ENCODE measurements at regions not wholly inside any gene's neighbourhood (a gene's known extent, or its start where the extent isn't known, plus 50 kb on each side); places are given as distances from the start of the nearest gene placed in this dataset.

DNA sequence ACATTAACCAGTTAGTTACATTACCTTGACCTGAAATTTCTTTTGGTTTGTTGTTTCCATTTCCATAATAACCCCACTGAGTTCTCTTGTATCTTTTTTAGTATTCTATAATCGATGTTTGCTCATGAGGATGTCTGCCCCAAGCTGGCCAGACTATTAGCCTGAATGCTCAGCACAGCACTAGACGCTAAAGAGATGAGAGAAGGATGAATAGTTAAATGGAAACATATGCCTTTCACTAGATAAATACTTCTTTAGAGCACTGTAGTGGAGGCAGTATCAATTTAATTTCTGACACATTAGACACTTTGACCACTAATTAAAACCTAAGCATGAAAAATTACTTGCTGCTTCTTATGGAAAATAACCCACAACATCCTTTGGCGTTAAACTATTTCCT is 654.9 kb upstream of the KCNMB2 start (continued):
- TF ChIP-seq, protein P1, sequence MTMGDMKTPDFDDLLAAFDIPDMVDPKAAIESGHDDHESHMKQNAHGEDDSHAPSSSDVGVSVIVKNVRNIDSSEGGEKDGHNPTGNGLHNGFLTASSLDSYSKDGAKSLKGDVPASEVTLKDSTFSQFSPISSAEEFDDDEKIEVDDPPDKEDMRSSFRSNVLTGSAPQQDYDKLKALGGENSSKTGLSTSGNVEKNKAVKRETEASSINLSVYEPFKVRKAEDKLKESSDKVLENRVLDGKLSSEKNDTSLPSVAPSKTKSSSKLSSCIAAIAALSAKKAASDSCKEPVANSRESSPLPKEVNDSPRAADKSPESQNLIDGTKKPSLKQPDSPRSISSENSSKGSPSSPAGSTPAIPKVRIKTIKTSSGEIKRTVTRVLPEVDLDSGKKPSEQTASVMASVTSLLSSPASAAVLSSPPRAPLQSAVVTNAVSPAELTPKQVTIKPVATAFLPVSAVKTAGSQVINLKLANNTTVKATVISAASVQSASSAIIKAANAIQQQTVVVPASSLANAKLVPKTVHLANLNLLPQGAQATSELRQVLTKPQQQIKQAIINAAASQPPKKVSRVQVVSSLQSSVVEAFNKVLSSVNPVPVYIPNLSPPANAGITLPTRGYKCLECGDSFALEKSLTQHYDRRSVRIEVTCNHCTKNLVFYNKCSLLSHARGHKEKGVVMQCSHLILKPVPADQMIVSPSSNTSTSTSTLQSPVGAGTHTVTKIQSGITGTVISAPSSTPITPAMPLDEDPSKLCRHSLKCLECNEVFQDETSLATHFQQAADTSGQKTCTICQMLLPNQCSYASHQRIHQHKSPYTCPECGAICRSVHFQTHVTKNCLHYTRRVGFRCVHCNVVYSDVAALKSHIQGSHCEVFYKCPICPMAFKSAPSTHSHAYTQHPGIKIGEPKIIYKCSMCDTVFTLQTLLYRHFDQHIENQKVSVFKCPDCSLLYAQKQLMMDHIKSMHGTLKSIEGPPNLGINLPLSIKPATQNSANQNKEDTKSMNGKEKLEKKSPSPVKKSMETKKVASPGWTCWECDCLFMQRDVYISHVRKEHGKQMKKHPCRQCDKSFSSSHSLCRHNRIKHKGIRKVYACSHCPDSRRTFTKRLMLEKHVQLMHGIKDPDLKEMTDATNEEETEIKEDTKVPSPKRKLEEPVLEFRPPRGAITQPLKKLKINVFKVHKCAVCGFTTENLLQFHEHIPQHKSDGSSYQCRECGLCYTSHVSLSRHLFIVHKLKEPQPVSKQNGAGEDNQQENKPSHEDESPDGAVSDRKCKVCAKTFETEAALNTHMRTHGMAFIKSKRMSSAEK (CRISPR knock-in tag; IDR thresholded peaks at IDR 0.05; ENCODE audit: borderline replicate concordance) = no peak
- TF ChIP-seq NFE2L1 (CRISPR knock-in tag; IDR thresholded peaks at IDR 0.05) (no peak), MXD4 (CRISPR knock-in tag; IDR thresholded peaks at IDR 0.05; ENCODE audit: borderline replicate concordance) (no peak), ZNF263 (CRISPR knock-in tag; IDR thresholded peaks at IDR 0.05; ENCODE audit: low read depth) (no peak), HMGA2 (CRISPR knock-in tag; IDR thresholded peaks at IDR 0.05) (no peak), ZNF671 (CRISPR knock-in tag; IDR thresholded peaks at IDR 0.05) (no peak)
- TF ChIP-seq, protein P2, sequence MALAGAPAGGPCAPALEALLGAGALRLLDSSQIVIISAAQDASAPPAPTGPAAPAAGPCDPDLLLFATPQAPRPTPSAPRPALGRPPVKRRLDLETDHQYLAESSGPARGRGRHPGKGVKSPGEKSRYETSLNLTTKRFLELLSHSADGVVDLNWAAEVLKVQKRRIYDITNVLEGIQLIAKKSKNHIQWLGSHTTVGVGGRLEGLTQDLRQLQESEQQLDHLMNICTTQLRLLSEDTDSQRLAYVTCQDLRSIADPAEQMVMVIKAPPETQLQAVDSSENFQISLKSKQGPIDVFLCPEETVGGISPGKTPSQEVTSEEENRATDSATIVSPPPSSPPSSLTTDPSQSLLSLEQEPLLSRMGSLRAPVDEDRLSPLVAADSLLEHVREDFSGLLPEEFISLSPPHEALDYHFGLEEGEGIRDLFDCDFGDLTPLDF (CRISPR knock-in tag; IDR thresholded peaks at IDR 0.05) = no peak
- TF ChIP-seq, protein P3, sequence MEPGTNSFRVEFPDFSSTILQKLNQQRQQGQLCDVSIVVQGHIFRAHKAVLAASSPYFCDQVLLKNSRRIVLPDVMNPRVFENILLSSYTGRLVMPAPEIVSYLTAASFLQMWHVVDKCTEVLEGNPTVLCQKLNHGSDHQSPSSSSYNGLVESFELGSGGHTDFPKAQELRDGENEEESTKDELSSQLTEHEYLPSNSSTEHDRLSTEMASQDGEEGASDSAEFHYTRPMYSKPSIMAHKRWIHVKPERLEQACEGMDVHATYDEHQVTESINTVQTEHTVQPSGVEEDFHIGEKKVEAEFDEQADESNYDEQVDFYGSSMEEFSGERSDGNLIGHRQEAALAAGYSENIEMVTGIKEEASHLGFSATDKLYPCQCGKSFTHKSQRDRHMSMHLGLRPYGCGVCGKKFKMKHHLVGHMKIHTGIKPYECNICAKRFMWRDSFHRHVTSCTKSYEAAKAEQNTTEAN (CRISPR knock-in tag; IDR thresholded peaks at IDR 0.05) = no peak

DNA sequence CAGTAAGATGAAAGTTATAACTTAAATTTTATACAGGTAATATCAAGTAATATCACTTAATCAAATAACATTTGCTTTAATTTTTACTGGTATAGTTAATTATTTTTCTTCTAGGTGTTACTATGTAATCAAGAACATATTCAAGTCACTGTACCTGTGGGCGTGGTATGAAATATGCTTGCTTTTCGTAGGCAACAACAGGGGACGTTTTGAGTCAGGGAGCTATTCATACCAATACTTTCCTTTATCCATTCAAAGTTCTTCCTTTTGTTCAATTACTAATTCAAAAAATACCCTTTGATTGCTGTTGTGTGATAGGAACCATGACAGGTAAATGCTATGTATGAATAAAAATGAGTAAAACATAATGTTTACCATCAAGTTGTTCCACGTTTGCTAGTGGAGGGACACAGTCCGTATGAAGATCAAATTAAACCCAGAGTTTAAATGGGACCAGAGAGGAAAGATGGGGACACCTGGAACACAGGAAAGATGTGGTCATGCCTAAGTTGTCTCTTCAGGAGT is 654.0 kb upstream of the KCNMB2 start:
- no peaks in the 10 kb centered on the region for H3K27me3 Mint-ChIP-seq (ENCODE audit: low read depth)
- no peaks in the 10 kb centered on the region for H3K9me3 Mint-ChIP-seq
- H3K36me3 Mint-ChIP-seq = no peaks in the 10 kb centered on the region
- DNase-seq (ENCODE audit: low spot score) (no peak), ATAC-seq (no peak)
- H3K4me3 Mint-ChIP-seq = no peak overlapping the region
- H3K27ac Mint-ChIP-seq = no peak overlapping the region
- ChIA-PET POLR2A (no interaction called here), CTCF (no interaction called here)
- peaks cover 5% of the 10 kb centered on the region; the same call in 1 of the 2 replicates for H3K4me1 Mint-ChIP-seq
- TF ChIP-seq, protein P4, sequence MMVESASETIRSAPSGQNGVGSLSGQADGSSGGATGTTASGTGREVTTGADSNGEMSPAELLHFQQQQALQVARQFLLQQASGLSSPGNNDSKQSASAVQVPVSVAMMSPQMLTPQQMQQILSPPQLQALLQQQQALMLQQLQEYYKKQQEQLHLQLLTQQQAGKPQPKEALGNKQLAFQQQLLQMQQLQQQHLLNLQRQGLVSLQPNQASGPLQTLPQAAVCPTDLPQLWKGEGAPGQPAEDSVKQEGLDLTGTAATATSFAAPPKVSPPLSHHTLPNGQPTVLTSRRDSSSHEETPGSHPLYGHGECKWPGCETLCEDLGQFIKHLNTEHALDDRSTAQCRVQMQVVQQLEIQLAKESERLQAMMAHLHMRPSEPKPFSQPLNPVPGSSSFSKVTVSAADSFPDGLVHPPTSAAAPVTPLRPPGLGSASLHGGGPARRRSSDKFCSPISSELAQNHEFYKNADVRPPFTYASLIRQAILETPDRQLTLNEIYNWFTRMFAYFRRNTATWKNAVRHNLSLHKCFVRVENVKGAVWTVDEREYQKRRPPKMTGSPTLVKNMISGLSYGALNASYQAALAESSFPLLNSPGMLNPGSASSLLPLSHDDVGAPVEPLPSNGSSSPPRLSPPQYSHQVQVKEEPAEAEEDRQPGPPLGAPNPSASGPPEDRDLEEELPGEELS (CRISPR knock-in tag; IDR thresholded peaks at IDR 0.05) = no peak
- TF ChIP-seq, protein P5, sequence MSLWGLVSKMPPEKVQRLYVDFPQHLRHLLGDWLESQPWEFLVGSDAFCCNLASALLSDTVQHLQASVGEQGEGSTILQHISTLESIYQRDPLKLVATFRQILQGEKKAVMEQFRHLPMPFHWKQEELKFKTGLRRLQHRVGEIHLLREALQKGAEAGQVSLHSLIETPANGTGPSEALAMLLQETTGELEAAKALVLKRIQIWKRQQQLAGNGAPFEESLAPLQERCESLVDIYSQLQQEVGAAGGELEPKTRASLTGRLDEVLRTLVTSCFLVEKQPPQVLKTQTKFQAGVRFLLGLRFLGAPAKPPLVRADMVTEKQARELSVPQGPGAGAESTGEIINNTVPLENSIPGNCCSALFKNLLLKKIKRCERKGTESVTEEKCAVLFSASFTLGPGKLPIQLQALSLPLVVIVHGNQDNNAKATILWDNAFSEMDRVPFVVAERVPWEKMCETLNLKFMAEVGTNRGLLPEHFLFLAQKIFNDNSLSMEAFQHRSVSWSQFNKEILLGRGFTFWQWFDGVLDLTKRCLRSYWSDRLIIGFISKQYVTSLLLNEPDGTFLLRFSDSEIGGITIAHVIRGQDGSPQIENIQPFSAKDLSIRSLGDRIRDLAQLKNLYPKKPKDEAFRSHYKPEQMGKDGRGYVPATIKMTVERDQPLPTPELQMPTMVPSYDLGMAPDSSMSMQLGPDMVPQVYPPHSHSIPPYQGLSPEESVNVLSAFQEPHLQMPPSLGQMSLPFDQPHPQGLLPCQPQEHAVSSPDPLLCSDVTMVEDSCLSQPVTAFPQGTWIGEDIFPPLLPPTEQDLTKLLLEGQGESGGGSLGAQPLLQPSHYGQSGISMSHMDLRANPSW (CRISPR knock-in tag; conservative IDR thresholded peaks at IDR 0.05; ENCODE audit: low read depth) = no peak
- no peak for TF ChIP-seq FOXJ3 (CRISPR knock-in tag; IDR thresholded peaks at IDR 0.05; ENCODE audit: borderline replicate concordance)
- TF ChIP-seq GTF2I (CRISPR knock-in tag; conservative IDR thresholded peaks at IDR 0.05) = no peak
- TF ChIP-seq, protein P6, sequence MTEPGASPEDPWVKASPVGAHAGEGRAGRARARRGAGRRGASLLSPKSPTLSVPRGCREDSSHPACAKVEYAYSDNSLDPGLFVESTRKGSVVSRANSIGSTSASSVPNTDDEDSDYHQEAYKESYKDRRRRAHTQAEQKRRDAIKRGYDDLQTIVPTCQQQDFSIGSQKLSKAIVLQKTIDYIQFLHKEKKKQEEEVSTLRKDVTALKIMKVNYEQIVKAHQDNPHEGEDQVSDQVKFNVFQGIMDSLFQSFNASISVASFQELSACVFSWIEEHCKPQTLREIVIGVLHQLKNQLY (CRISPR knock-in tag; IDR thresholded peaks at IDR 0.05) = no peak
- TF ChIP-seq, protein P7, sequence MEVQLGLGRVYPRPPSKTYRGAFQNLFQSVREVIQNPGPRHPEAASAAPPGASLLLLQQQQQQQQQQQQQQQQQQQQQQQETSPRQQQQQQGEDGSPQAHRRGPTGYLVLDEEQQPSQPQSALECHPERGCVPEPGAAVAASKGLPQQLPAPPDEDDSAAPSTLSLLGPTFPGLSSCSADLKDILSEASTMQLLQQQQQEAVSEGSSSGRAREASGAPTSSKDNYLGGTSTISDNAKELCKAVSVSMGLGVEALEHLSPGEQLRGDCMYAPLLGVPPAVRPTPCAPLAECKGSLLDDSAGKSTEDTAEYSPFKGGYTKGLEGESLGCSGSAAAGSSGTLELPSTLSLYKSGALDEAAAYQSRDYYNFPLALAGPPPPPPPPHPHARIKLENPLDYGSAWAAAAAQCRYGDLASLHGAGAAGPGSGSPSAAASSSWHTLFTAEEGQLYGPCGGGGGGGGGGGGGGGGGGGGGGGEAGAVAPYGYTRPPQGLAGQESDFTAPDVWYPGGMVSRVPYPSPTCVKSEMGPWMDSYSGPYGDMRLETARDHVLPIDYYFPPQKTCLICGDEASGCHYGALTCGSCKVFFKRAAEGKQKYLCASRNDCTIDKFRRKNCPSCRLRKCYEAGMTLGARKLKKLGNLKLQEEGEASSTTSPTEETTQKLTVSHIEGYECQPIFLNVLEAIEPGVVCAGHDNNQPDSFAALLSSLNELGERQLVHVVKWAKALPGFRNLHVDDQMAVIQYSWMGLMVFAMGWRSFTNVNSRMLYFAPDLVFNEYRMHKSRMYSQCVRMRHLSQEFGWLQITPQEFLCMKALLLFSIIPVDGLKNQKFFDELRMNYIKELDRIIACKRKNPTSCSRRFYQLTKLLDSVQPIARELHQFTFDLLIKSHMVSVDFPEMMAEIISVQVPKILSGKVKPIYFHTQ (CRISPR knock-in tag; IDR thresholded peaks at IDR 0.05) = no peak
- TF ChIP-seq, protein P8, sequence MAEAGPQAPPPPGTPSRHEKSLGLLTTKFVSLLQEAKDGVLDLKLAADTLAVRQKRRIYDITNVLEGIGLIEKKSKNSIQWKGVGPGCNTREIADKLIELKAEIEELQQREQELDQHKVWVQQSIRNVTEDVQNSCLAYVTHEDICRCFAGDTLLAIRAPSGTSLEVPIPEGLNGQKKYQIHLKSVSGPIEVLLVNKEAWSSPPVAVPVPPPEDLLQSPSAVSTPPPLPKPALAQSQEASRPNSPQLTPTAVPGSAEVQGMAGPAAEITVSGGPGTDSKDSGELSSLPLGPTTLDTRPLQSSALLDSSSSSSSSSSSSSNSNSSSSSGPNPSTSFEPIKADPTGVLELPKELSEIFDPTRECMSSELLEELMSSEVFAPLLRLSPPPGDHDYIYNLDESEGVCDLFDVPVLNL (CRISPR knock-in tag; IDR thresholded peaks at IDR 0.05; ENCODE audit: borderline replicate concordance, low read depth) = no peak
